GM20431 (cell line): ENCODE measurements at regions not wholly inside any gene's neighbourhood (a gene's known extent, or its start where the extent isn't known, plus 50 kb on each side); places are given as distances from the start of the nearest gene placed in this dataset.
"Not testable (repeated sequence)": the region's sequence is repeated elsewhere in the genome, so short reads cannot be mapped to it uniquely, and the experiment has no call there.

Source experiments
- in situ Hi-C: fragments of 300-500 bp; cut with MseI, MboI; formaldehyde crosslinking; loops from one replicate; pipeline ENCODE4 v1.15.0; 2020; ENCODE audit warnings: low sequenced_read_pairs; ENCODE audit not compliant: unreplicated experiment

DNA sequence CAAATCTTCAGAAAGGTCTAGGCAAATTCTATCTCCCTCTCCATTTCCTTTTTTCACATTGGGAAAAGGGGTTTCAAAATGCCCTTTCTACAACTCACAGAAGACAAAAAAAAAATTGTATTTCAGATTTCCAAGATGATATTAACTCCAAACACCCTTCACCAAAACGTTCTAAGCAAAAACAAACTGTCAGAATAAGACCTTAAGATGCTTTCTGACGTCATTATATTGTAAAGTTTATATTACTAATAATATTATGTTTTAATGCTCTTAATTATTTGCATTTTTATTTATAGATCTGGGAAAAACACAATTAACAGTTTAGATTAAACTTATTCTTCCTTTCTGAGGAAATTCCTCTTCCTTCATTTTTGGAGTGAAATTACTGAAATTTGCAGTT, 624.2 kb downstream of the GALC start:
- in situ Hi-C loops, result no loop called here

DNA sequence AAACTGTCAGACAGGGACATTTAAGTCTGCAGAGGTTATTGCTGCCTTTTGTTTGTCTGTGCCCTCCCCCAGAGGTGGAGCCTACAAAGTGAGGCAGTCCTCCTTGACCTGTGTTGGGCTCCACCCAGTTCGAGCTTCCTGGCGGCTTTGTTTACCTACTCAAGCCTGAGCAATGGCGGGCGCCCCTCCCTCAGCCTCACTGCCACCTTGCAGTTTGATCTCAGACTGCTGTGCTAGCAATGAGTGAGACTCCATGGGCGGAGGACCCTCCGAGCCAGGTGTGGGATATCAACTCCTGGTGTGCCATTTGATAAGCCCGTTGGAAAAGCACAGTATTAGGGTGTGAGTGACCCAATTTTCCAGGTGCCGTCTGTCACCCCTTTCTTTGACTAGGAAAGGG, 632.7 kb downstream of the GALC start:
- in situ Hi-C loops, result not testable (repeated sequence)

DNA sequence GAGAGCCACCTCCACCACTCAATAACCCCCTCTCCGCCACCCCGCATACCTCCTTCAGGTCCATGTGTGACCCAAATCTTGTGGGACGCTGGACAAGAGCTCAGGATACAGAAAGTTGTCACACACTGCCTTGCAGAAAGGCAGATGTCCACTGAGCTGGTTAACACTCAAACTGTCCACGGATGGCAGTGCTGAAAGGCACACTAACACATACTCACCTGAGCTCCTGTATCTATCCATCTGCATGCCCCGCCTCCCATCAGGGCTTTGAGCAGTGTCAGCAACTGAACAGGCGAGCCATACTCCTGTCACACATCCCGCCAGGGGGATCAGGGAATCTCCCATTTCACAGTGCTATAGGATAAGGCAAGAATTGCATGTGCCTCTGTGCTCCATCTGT, 642.0 kb downstream of the GALC start:
- in situ Hi-C loops, result no loop called here

GRCh38 chr14:87349921-87350320, 643.1 kb downstream of the GALC start:
- in situ Hi-C loops, result no loop called here

DNA sequence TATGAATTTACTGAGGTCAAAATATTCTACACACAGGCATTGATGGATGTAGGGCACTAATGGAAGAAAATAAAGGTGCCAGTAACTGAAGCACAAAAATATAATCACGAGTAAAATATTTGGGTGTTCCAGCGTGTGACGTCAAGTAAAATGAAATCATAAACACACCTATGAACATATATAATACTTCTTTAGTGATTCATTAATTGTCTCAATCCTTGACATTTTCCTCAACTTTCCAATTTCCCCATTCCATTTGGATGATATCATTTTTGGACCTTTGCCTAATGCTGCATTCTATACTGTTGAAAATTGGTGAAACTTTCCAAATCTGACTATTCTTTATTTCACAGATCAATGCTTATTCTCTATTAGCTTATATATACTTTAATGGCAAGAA, 649.3 kb downstream of the GALC start:
- in situ Hi-C loops, result no loop called here

DNA sequence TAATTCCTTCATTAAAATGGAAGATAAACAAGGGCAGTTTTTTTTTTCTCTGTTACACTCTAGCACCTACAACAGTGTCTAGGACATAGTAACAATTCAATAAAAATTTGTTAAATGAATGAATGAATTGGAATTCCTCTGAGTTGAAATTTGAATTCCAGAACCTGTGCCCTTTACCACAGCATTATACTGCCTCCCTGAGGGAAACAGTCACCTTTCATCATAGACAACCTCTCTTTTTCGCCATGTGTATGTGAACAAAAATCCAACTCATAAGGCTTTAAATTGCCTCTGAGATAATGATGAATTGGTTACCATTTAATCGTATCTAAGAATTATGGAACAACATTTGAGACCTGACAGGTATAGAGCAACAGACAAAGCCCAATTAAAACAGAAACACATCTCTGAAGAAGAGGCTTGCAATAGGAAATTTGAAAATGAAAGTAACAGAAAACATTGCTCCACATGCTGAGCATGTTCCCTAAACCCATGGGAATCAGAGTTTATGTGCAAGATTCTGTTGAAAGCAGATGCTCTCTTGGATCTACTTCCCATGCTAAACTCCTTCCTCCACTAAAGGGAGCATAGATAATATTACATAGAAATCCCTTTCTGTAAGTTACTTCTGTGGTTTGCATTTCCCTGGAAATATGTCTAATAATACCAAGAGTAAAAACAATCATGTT, 657.8 kb downstream of the GALC start:
- in situ Hi-C loops, result no loop called here

GRCh38 chr14:87331991-87332390, 661.0 kb downstream of the GALC start:
- in situ Hi-C loops, result no loop called here

GRCh38 chr14:87325741-87326140, 667.2 kb downstream of the GALC start:
- in situ Hi-C loops, result no loop called here

GRCh38 chr14:87323191-87323590, 669.8 kb downstream of the GALC start:
- in situ Hi-C loops, result no loop called here

GRCh38 chr14:87321548-87321947, 671.4 kb downstream of the GALC start:
- in situ Hi-C loops, result no loop called here

GRCh38 chr14:87312894-87313205, 680.1 kb downstream of the GALC start:
- in situ Hi-C loops, result no loop called here

- in situ Hi-C loops, result no loop called here
Observed at GRCh38 chr14:87312169-87312893, 680.7 kb downstream of the GALC start.

DNA sequence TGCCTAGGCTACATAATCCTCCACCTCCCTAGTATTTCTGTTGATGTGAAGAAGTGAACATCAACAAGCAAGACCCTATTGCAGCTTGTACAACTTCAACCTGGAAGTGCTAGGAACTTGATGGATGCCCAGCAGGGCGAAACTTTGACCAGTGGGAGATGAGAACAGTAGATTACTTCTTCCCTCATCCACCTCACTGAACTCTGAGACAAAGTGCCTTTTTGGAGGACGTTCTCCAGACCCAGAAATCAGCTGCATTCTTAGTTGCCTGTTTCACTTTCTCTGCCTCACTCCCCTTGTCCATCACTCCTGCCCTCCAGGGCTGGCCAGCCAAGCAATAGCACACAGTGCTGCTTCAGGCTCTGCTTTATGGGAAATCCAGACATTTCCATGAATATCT, 683.4 kb downstream of the GALC start:
- in situ Hi-C loops, result no loop called here

- in situ Hi-C loops, result no loop called here
Observed at GRCh38 chr14:87306409-87307168, 686.4 kb downstream of the GALC start.

- in situ Hi-C loops, result no loop called here
Observed at GRCh38 chr14:87305345-87305744, 687.6 kb downstream of the GALC start.

- in situ Hi-C loops, result no loop called here
Observed at GRCh38 chr14:87304404-87304803, 688.6 kb downstream of the GALC start.

DNA sequence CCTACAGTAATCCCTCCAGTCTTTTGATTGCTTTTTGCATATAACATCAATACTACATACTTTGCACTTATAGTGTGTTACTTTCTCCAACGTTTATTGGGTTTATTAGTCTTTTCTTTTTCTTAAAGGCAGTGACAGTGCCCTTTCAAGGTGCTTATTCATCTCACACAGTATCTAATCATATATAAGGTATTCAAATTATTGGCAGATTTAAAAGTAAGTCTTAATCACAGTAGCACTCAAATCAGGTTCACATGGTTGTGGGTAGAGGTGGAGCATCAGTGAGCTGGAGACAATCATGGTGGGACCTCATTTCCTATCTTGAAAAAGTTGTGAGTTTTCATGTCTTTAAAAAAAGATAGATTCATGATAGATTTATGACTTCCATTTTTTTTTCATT, 706.2 kb downstream of the GALC start:
- in situ Hi-C loops, result no loop called here

DNA sequence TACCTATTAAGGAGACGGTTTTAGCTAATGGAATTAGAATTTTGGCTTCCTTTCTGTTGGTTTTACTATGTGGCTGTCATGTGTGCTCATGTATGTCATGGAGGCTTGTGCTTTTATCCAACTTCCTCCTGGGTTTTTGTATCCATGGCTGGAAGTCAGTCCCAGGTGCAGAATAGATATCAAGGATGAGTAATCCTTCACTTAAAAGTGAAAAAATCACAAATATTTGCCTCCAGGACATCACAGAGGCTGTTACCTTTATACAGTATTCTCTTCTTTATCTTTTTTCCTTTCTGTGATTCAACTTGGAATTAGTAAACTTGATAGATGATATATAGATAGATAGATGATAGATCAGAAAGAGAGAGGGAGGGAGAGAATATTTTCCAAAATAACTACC, 706.8 kb downstream of the GALC start:
- in situ Hi-C loops, result no loop called here

DNA sequence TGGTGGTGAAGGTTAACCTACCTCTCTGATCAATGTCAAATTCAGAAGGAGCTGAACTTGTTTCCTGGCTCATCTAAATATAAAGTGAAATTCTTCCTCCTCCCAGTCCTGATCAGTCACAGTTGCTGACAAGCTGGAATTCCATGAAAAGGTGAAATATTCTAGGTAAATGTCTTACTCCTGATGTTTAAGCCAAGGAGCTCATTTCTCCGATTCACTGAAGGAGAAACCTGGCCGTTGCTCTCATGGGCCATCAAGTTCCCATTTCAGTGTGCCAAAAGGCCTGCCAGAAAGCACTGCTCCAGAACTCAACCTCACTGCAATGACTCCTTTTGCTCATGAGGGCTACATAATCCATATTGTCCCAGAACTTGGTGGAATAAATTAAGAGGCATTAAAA, 707.5 kb downstream of the GALC start:
- in situ Hi-C loops, result no loop called here

GRCh38 chr14:87283547-87283946, 709.4 kb downstream of the GALC start:
- in situ Hi-C loops, result no loop called here

- in situ Hi-C loops, result no loop called here
Observed at GRCh38 chr14:87282266-87282665, 710.7 kb downstream of the GALC start.
